ENCODE measurements at regions not wholly inside any gene's neighbourhood (a gene's known extent, or its start where the extent isn't known, plus 50 kb on each side); places are given as distances from the start of the nearest gene placed in this dataset.

DNA sequence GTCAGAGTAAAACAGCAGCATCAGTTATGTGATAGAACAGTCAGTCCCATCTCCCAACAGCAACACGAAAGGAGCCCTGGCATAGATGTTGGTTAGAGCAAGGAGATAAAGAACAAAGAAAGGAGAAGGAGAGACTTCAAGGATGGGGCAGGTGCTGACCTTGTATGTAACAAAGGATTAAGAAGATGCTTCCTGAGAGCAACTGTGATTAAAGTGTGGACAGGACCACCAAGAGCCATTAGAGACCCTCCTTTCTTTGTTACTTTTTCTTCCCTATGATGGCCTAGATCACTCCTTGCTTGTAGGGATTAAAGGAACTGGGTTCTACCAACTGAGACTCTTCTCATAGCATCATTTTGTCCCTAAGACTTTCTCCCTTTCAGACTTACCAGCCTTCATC lies 75.2 kb upstream of the GPR6 start:
- Histone ChIP-seq H3K4me1 (ENCODE audit: control insufficient read depth, insufficient read depth, low read length) (no peaks in the 10 kb centered on the region), H3K4me3 (ENCODE audit: low read depth, low read length) (no peak overlapping the region), H3K27ac (ENCODE audit: extremely low read depth, low read depth, low read length) (no peak overlapping the region), H3K36me3 (ENCODE audit: control insufficient read depth in 2 of 2, insufficient read depth in 1 of 2, low read length in 2 of 2) (no peaks in the 10 kb centered on the region), H3K9me3 (ENCODE audit: control insufficient read depth, insufficient read depth, low read depth, low read length) (no peaks in the 10 kb centered on the region)
- ChIA-PET CTCF (no interaction called here), POLR2A (no interaction called here)
- TF ChIP-seq ZNF610 (tag by site-specific recombination; IDR thresholded peaks at IDR 0.05; ENCODE audit: borderline replicate concordance) (no peak), ZNF37A (tag by site-specific recombination; IDR thresholded peaks at IDR 0.05) (no peak), ZNF10 (tag by site-specific recombination; IDR thresholded peaks at IDR 0.05) (no peak), ZNF248 (tag by site-specific recombination; IDR thresholded peaks at IDR 0.05) (no peak), GLIS2 (tag by site-specific recombination; IDR thresholded peaks at IDR 0.05) (no peak), ZNF664 (tag by site-specific recombination; IDR thresholded peaks at IDR 0.05) (no peak), ZFP37 (tag by site-specific recombination; IDR thresholded peaks at IDR 0.05) (no peak), ZNF335 (tag by site-specific recombination; conservative IDR thresholded peaks at IDR 0.05) (no peak), KLF1 (tag by site-specific recombination; IDR thresholded peaks at IDR 0.05) (no peak)
- TF ChIP-seq, protein P1, sequence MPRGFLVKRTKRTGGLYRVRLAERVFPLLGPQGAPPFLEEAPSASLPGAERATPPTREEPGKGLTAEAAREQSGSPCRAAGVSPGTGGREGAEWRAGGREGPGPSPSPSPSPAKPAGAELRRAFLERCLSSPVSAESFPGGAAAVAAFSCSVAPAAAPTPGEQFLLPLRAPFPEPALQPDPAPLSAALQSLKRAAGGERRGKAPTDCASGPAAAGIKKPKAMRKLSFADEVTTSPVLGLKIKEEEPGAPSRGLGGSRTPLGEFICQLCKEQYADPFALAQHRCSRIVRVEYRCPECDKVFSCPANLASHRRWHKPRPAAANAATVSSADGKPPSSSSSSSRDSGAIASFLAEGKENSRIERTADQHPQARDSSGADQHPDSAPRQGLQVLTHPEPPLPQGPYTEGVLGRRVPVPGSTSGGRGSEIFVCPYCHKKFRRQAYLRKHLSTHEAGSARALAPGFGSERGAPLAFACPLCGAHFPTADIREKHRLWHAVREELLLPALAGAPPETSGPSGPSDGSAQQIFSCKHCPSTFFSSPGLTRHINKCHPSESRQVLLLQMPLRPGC (tag by site-specific recombination; IDR thresholded peaks at IDR 0.05), result no peak
- TF ChIP-seq, protein P2, sequence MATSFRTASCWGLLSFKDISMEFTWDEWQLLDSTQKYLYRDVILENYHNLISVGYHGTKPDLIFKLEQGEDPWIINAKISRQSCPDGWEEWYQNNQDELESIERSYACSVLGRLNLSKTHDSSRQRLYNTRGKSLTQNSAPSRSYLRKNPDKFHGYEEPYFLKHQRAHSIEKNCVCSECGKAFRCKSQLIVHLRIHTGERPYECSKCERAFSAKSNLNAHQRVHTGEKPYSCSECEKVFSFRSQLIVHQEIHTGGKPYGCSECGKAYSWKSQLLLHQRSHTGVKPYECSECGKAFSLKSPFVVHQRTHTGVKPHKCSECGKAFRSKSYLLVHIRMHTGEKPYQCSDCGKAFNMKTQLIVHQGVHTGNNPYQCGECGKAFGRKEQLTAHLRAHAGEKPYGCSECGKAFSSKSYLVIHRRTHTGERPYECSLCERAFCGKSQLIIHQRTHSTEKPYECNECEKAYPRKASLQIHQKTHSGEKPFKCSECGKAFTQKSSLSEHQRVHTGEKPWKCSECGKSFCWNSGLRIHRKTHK (tag by site-specific recombination; IDR thresholded peaks at IDR 0.05), result no peak
- TF ChIP-seq, protein P3, sequence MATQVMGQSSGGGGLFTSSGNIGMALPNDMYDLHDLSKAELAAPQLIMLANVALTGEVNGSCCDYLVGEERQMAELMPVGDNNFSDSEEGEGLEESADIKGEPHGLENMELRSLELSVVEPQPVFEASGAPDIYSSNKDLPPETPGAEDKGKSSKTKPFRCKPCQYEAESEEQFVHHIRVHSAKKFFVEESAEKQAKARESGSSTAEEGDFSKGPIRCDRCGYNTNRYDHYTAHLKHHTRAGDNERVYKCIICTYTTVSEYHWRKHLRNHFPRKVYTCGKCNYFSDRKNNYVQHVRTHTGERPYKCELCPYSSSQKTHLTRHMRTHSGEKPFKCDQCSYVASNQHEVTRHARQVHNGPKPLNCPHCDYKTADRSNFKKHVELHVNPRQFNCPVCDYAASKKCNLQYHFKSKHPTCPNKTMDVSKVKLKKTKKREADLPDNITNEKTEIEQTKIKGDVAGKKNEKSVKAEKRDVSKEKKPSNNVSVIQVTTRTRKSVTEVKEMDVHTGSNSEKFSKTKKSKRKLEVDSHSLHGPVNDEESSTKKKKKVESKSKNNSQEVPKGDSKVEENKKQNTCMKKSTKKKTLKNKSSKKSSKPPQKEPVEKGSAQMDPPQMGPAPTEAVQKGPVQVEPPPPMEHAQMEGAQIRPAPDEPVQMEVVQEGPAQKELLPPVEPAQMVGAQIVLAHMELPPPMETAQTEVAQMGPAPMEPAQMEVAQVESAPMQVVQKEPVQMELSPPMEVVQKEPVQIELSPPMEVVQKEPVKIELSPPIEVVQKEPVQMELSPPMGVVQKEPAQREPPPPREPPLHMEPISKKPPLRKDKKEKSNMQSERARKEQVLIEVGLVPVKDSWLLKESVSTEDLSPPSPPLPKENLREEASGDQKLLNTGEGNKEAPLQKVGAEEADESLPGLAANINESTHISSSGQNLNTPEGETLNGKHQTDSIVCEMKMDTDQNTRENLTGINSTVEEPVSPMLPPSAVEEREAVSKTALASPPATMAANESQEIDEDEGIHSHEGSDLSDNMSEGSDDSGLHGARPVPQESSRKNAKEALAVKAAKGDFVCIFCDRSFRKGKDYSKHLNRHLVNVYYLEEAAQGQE (tag by site-specific recombination; IDR thresholded peaks at IDR 0.05), result no peak
- TF ChIP-seq, protein P4, sequence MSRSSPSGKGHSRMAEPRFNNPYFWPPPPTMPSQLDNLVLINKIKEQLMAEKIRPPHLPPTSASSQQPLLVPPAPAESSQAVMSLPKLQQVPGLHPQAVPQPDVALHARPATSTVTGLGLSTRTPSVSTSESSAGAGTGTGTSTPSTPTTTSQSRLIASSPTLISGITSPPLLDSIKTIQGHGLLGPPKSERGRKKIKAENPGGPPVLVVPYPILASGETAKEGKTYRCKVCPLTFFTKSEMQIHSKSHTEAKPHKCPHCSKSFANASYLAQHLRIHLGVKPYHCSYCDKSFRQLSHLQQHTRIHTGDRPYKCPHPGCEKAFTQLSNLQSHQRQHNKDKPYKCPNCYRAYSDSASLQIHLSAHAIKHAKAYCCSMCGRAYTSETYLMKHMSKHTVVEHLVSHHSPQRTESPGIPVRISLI (tag by site-specific recombination; IDR thresholded peaks at IDR 0.05), result no peak
- TF ChIP-seq, protein P5, sequence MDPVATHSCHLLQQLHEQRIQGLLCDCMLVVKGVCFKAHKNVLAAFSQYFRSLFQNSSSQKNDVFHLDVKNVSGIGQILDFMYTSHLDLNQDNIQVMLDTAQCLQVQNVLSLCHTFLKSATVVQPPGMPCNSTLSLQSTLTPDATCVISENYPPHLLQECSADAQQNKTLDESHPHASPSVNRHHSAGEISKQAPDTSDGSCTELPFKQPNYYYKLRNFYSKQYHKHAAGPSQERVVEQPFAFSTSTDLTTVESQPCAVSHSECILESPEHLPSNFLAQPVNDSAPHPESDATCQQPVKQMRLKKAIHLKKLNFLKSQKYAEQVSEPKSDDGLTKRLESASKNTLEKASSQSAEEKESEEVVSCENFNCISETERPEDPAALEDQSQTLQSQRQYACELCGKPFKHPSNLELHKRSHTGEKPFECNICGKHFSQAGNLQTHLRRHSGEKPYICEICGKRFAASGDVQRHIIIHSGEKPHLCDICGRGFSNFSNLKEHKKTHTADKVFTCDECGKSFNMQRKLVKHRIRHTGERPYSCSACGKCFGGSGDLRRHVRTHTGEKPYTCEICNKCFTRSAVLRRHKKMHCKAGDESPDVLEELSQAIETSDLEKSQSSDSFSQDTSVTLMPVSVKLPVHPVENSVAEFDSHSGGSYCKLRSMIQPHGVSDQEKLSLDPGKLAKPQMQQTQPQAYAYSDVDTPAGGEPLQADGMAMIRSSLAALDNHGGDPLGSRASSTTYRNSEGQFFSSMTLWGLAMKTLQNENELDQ (tag by site-specific recombination; IDR thresholded peaks at IDR 0.05; ENCODE audit: low read depth), result no peak
- TF ChIP-seq, protein P6, sequence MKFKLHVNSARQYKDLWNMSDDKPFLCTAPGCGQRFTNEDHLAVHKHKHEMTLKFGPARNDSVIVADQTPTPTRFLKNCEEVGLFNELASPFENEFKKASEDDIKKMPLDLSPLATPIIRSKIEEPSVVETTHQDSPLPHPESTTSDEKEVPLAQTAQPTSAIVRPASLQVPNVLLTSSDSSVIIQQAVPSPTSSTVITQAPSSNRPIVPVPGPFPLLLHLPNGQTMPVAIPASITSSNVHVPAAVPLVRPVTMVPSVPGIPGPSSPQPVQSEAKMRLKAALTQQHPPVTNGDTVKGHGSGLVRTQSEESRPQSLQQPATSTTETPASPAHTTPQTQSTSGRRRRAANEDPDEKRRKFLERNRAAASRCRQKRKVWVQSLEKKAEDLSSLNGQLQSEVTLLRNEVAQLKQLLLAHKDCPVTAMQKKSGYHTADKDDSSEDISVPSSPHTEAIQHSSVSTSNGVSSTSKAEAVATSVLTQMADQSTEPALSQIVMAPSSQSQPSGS (tag by site-specific recombination; IDR thresholded peaks at IDR 0.05; ENCODE audit: low read depth), result no peak

All from HEK293 (cell line).